ENCODE measurements at regions not wholly inside any gene's neighbourhood (a gene's known extent, or its start where the extent isn't known, plus 50 kb on each side); places are given as distances from the start of the nearest gene placed in this dataset.

- H3K4me1 ChIP-seq (ENCODE audit: control insufficient read depth, extremely low read depth, insufficient read depth, low read length), result peaks cover 5% of the 10 kb centered on the region
These were observed 889.8 kb upstream of the NR2F2 start for GRCh38 chr15:95440712-95441111.

GRCh38 chr15:95442107-95442719 lies 888.3 kb upstream of the NR2F2 start:
- peaks cover 5% of the 10 kb centered on the region for H3K4me1 ChIP-seq (ENCODE audit: control insufficient read depth, extremely low read depth, insufficient read depth, low read length)
- TF ChIP-seq CTCF (conservative IDR thresholded peaks at IDR 0.05 in 1 of 2, IDR thresholded peaks at IDR 0.05 in 1 of 2; ENCODE audit: low read depth in 1 of 2, low read length in 2 of 2) (no peak), EZH2 (IDR thresholded peaks at IDR 0.05; ENCODE audit: low read length, missing control alignments) (no peak)

More at GRCh38 chr15:95440712-95441111, 889.8 kb upstream of the NR2F2 start:
- Histone ChIP-seq H3K4me3 (replicated peaks in 1 of 4; ENCODE audit: control extremely low read depth in 1 of 4, insufficient read depth in 1 of 4, low read depth in 3 of 4, low read length in 4 of 4) (no peak overlapping the region), H3K9me3 (ENCODE audit: control insufficient read depth, insufficient read depth, low read depth, low read length) (no peaks in the 10 kb centered on the region), H2AFZ (ENCODE audit: low read length) (peak overlapping the region; percentile 38), H4K20me1 (ENCODE audit: control insufficient read depth, extremely low read depth, insufficient read depth, low read length) (no peaks in the 10 kb centered on the region), H3K36me3 (ENCODE audit: control insufficient read depth, insufficient read depth, low read length) (no peaks in the 10 kb centered on the region), H3K79me2 (ENCODE audit: control insufficient read depth, insufficient read depth, low read length) (no peaks in the 10 kb centered on the region), H3K27ac (ENCODE audit: insufficient read depth, low read length) (no peak overlapping the region), H3K9ac (ENCODE audit: insufficient read depth, low read length) (no peak overlapping the region), H3K4me2 (ENCODE audit: extremely low read depth, insufficient read depth, low read length) (no peak overlapping the region), H3K27me3 (ENCODE audit: control insufficient read depth, insufficient read depth, low read length) (no peaks in the 10 kb centered on the region)
- peak in 1 of 2 donors; percentile 87 for DNase-seq (ENCODE audit: low read depth in 2 of 2)
- TF ChIP-seq CTCF (conservative IDR thresholded peaks at IDR 0.05 in 1 of 2, IDR thresholded peaks at IDR 0.05 in 1 of 2; ENCODE audit: low read depth in 1 of 2, low read length in 2 of 2), result no peak
- no peak for TF ChIP-seq EZH2 (IDR thresholded peaks at IDR 0.05; ENCODE audit: low read length, missing control alignments)

GRCh38 chr15:95444860-95445259 lies 885.6 kb upstream of the NR2F2 start:
- no peak overlapping the region for H2AFZ ChIP-seq (ENCODE audit: low read length)
- no peak overlapping the region for H3K4me3 ChIP-seq (replicated peaks in 1 of 4; ENCODE audit: control extremely low read depth in 1 of 4, insufficient read depth in 1 of 4, low read depth in 3 of 4, low read length in 4 of 4)
- no peaks in the 10 kb centered on the region for H3K36me3 ChIP-seq (ENCODE audit: control insufficient read depth, insufficient read depth, low read length)
- no peak overlapping the region for H3K27ac ChIP-seq (ENCODE audit: insufficient read depth, low read length)
- H3K79me2 ChIP-seq (ENCODE audit: control insufficient read depth, insufficient read depth, low read length), result no peaks in the 10 kb centered on the region
- H3K27me3 ChIP-seq (ENCODE audit: control insufficient read depth, insufficient read depth, low read length), result no peaks in the 10 kb centered on the region
- TF ChIP-seq EZH2 (IDR thresholded peaks at IDR 0.05; ENCODE audit: low read length, missing control alignments) (no peak), CTCF (conservative IDR thresholded peaks at IDR 0.05 in 1 of 2, IDR thresholded peaks at IDR 0.05 in 1 of 2; ENCODE audit: low read depth in 1 of 2, low read length in 2 of 2) (no peak)
- H3K9me3 ChIP-seq (ENCODE audit: control insufficient read depth, insufficient read depth, low read depth, low read length), result no peaks in the 10 kb centered on the region
- DNase-seq (ENCODE audit: low read depth in 2 of 2), result no peak
- H4K20me1 ChIP-seq (ENCODE audit: control insufficient read depth, extremely low read depth, insufficient read depth, low read length), result no peaks in the 10 kb centered on the region
- H3K9ac ChIP-seq (ENCODE audit: insufficient read depth, low read length), result no peak overlapping the region
- no peak overlapping the region for H3K4me2 ChIP-seq (ENCODE audit: extremely low read depth, insufficient read depth, low read length)
- peaks cover 5% of the 10 kb centered on the region for H3K4me1 ChIP-seq (ENCODE audit: control insufficient read depth, extremely low read depth, insufficient read depth, low read length)

More at GRCh38 chr15:95442107-95442719, 888.3 kb upstream of the NR2F2 start:
- Histone ChIP-seq H3K79me2 (ENCODE audit: control insufficient read depth, insufficient read depth, low read length) (no peaks in the 10 kb centered on the region), H2AFZ (ENCODE audit: low read length) (no peak overlapping the region), H3K27me3 (ENCODE audit: control insufficient read depth, insufficient read depth, low read length) (no peaks in the 10 kb centered on the region), H3K9me3 (ENCODE audit: control insufficient read depth, insufficient read depth, low read depth, low read length) (no peaks in the 10 kb centered on the region), H4K20me1 (ENCODE audit: control insufficient read depth, extremely low read depth, insufficient read depth, low read length) (no peaks in the 10 kb centered on the region), H3K27ac (ENCODE audit: insufficient read depth, low read length) (no peak overlapping the region), H3K4me2 (ENCODE audit: extremely low read depth, insufficient read depth, low read length) (no peak overlapping the region), H3K9ac (ENCODE audit: insufficient read depth, low read length) (no peak overlapping the region), H3K4me3 (replicated peaks in 1 of 4; ENCODE audit: control extremely low read depth in 1 of 4, insufficient read depth in 1 of 4, low read depth in 3 of 4, low read length in 4 of 4) (no peak overlapping the region), H3K36me3 (ENCODE audit: control insufficient read depth, insufficient read depth, low read length) (no peaks in the 10 kb centered on the region)
- DNase-seq (ENCODE audit: low read depth in 2 of 2), result peak; percentile 34 to 86

Data from fibroblast of lung (primary cell).